Upper lobe of left lung (tissue), 6 donors: ENCODE measurements at regions not wholly inside any gene's neighbourhood (a gene's known extent, or its start where the extent isn't known, plus 50 kb on each side); places are given as distances from the start of the nearest gene placed in this dataset.

Source experiments
- ATAC-seq, 2 donors: fragments of 200-7000 bp; cut with Tn5 transposase; one replicate each; pipeline ENCODE4 v1.9.1; 2022; ENCODE audit warnings: mild to moderate bottlenecking in 2 of 2, moderate library complexity in 2 of 2; ENCODE audit not compliant: low FRiP score in 2 of 2
- DNase-seq, 2 donors: peaks; one replicate each; pipeline ENCODE4 v3.0.0-alpha.2; 2019 to 2020
- H3K27ac ChIP-seq, 4 donors: fragments of 200-600 bp; sonication (generic); one replicate each; pipeline ENCODE4 v1.5.1; 2016 to 2019
- H3K27me3 ChIP-seq, 4 donors: fragments of 200-600 bp; sonication (generic); one replicate each; pipeline ENCODE4 v1.5.1; 2017 to 2019
- H3K36me3 ChIP-seq, 4 donors: fragments of 200-600 bp; sonication (generic); one replicate each; pipeline ENCODE4 v1.5.1; 2016 to 2019
- H3K4me1 ChIP-seq, 4 donors: fragments of 200-600 bp; sonication (generic); one replicate each; pipeline ENCODE4 v1.5.1; 2018 to 2019
- H3K4me3 ChIP-seq, 4 donors: fragments of 200-600 bp; sonication (generic); one replicate each; pipeline ENCODE4 v1.5.1; 2017 to 2019; ENCODE audit warnings: mild to moderate bottlenecking in 2 of 4, moderate library complexity in 1 of 4
- H3K9me3 ChIP-seq, 4 donors: fragments of 200-600 bp; sonication (generic); one replicate each; pipeline ENCODE4 v1.5.1; 2018 to 2019
- CTCF ChIP-seq, 6 experiments: fragments of 450-650 bp in 4 of 6; fragments of 200-600 bp in 2 of 6; sonication (generic) in 2 of 6; IDR thresholded peaks; one replicate each; pipeline ENCODE4 v1.5.1; 2016 to 2019; ENCODE audit warnings: antibody characterized with exemption in 6 of 6
- EP300 ChIP-seq, 4 donors: sonication (generic); formaldehyde crosslinking; IDR thresholded peaks; one replicate each; pipeline ENCODE4 v1.5.1; 2017; ENCODE audit warnings: antibody characterized with exemption in 4 of 4, control low read depth in 2 of 4
- POLR2A ChIP-seq, 4 donors: fragments of 450-650 bp; IDR thresholded peaks; one replicate each; pipeline ENCODE4 v1.5.1; 2016 to 2017; ENCODE audit warnings: antibody characterized with exemption in 4 of 4, mild to moderate bottlenecking in 2 of 4
- POLR2AphosphoS5 ChIP-seq, 2 donors: sonication (generic); formaldehyde crosslinking; IDR thresholded peaks; one replicate each; pipeline ENCODE4 v1.5.1; 2017; ENCODE audit warnings: antibody characterized with exemption in 2 of 2
- WGBS, 2 donors: methylation state at CpG; one replicate each; pipeline ENCODE4 v1.1.5; 2017 to 2018; 5-methylcytosine and 5-hydroxymethylcytosine counted together
- donor health status: DM: no; HTN: no; CAD: no; lungs with moderate emphysema.
- donor health status: DM: no; HTN: yes; CAD: no; lungs with severe emphysema.

- H3K27ac ChIP-seq: no peak overlapping the region
- no peaks in the 10 kb centered on the region for H3K9me3 ChIP-seq
- ATAC-seq (no peak), DNase-seq (no peak)
- H3K36me3 ChIP-seq: no peaks in the 10 kb centered on the region
- H3K4me1 ChIP-seq: peaks cover 5% of the 10 kb centered on the region in 4 donors
- TF ChIP-seq EP300 (IDR thresholded peaks at IDR 0.05): no peak
- no peak for TF ChIP-seq CTCF (IDR thresholded peaks at IDR 0.05)
- no peak for TF ChIP-seq POLR2AphosphoS5 (IDR thresholded peaks at IDR 0.05)
- no peak for TF ChIP-seq POLR2A (IDR thresholded peaks at IDR 0.05)
- H3K4me3 ChIP-seq: no peak overlapping the region
- no peaks in the 10 kb centered on the region for H3K27me3 ChIP-seq
- WGBS, 2 donors: 72 to 76% methylated on average over 9 of the region's 9 CpGs
Observed at GRCh38 chr9:87275047-87275725, 222.5 kb upstream of the DAPK1 start.

- Histone ChIP-seq H3K27me3 (no peaks in the 10 kb centered on the region), H3K27ac (no peak overlapping the region), H3K4me1 (no peaks in the 10 kb centered on the region), H3K4me3 (no peak overlapping the region), H3K36me3 (no peaks in the 10 kb centered on the region), H3K9me3 (no peaks in the 10 kb centered on the region)
- TF ChIP-seq CTCF (IDR thresholded peaks at IDR 0.05): no peak
- no peak for TF ChIP-seq EP300 (IDR thresholded peaks at IDR 0.05)
- TF ChIP-seq POLR2A (IDR thresholded peaks at IDR 0.05): no peak
- no peak for TF ChIP-seq POLR2AphosphoS5 (IDR thresholded peaks at IDR 0.05)
- DNase-seq (no peak), ATAC-seq (no peak)
- 74 to 80% methylated on average over 8 of the region's 8 CpGs for WGBS, 2 donors
Observed at GRCh38 chr9:87276327-87276841, 221.3 kb upstream of the DAPK1 start.

GRCh38 chr9:87276851-87277261 lies 220.8 kb upstream of the DAPK1 start:
- Histone ChIP-seq H3K27me3 (no peaks in the 10 kb centered on the region), H3K9me3 (no peaks in the 10 kb centered on the region), H3K4me3 (no peak overlapping the region), H3K27ac (no peak overlapping the region), H3K4me1 (no peaks in the 10 kb centered on the region), H3K36me3 (no peaks in the 10 kb centered on the region)
- TF ChIP-seq EP300 (IDR thresholded peaks at IDR 0.05): no peak
- no peak for TF ChIP-seq POLR2A (IDR thresholded peaks at IDR 0.05)
- no peak for TF ChIP-seq CTCF (IDR thresholded peaks at IDR 0.05)
- TF ChIP-seq POLR2AphosphoS5 (IDR thresholded peaks at IDR 0.05): no peak
- ATAC-seq (peak in 1 of 2 donors; percentile 26), DNase-seq (no peak)
- WGBS, 2 donors: 70 to 79% methylated on average over 3 of the region's 3 CpGs

- H3K4me3 ChIP-seq: no peak overlapping the region
- no peak overlapping the region for H3K27ac ChIP-seq
- no peak for TF ChIP-seq POLR2A (IDR thresholded peaks at IDR 0.05)
- TF ChIP-seq POLR2AphosphoS5 (IDR thresholded peaks at IDR 0.05): no peak
- no peak for TF ChIP-seq EP300 (IDR thresholded peaks at IDR 0.05)
- TF ChIP-seq CTCF (IDR thresholded peaks at IDR 0.05): no peak
- H3K27me3 ChIP-seq: no peaks in the 10 kb centered on the region
- WGBS, 2 donors: 91 to 96% methylated on average over 3 of the region's 3 CpGs
- DNase-seq (no peak), ATAC-seq (no peak)
- no peaks in the 10 kb centered on the region for H3K9me3 ChIP-seq
- H3K36me3 ChIP-seq: no peaks in the 10 kb centered on the region
- H3K4me1 ChIP-seq: no peaks in the 10 kb centered on the region
Observed at GRCh38 chr9:87277346-87277745, 220.3 kb upstream of the DAPK1 start.
